Epidermal melanocyte (primary cell): ENCODE measurements at regions not wholly inside any gene's neighbourhood (a gene's known extent, or its start where the extent isn't known, plus 50 kb on each side); places are given as distances from the start of the nearest gene placed in this dataset.

Source experiments
- DNase-seq: peaks from one replicate; pipeline ENCODE4 v3.0.0; 2011; ENCODE audit warnings: low spot score; ENCODE audit not compliant: insufficient read length

GRCh38 chr2:56705713-56706112, 521.9 kb downstream of the CCDC85A start:
- DNase-seq, result no peak

GRCh38 chr2:56707218-56707617, 523.4 kb downstream of the CCDC85A start:
- no peak for DNase-seq

- DNase-seq, result no peak
Measured at GRCh38 chr2:56707650-56708049, 523.9 kb downstream of the CCDC85A start.

GRCh38 chr2:56709181-56709580, 525.4 kb downstream of the CCDC85A start:
- DNase-seq, result no peak

- DNase-seq, result no peak
Measured at GRCh38 chr2:56713161-56713676, 529.4 kb downstream of the CCDC85A start.

- no peak for DNase-seq
Measured at GRCh38 chr2:56713978-56714377, 530.2 kb downstream of the CCDC85A start.

- no peak for DNase-seq
Measured at GRCh38 chr2:56714400-56714799, 530.6 kb downstream of the CCDC85A start.

GRCh38 chr2:56715683-56716082, 531.9 kb downstream of the CCDC85A start:
- DNase-seq, result no peak

GRCh38 chr2:56718413-56718812, 534.6 kb downstream of the CCDC85A start:
- no peak for DNase-seq

- DNase-seq, result no peak
Measured at GRCh38 chr2:56729212-56729611, 545.4 kb downstream of the CCDC85A start.

- DNase-seq, result no peak
Measured at GRCh38 chr2:56732946-56733345, 549.2 kb downstream of the CCDC85A start.

GRCh38 chr2:56739413-56739812, 555.6 kb downstream of the CCDC85A start:
- no peak for DNase-seq

GRCh38 chr2:56741601-56742102, 557.9 kb downstream of the CCDC85A start:
- peak; percentile 73 for DNase-seq

GRCh38 chr2:56743807-56744206, 560.0 kb downstream of the CCDC85A start:
- no peak for DNase-seq

GRCh38 chr2:56749152-56749752, 565.5 kb downstream of the CCDC85A start:
- DNase-seq, result no peak

- DNase-seq, result no peak
Measured at GRCh38 chr2:56753182-56753581, 569.4 kb downstream of the CCDC85A start.

GRCh38 chr2:56754066-56754615, 570.4 kb downstream of the CCDC85A start:
- DNase-seq, result no peak

- no peak for DNase-seq
Measured at GRCh38 chr2:56754627-56755026, 570.8 kb downstream of the CCDC85A start.

- DNase-seq, result no peak
Measured at GRCh38 chr2:56757884-56758545, 574.2 kb downstream of the CCDC85A start.

- no peak for DNase-seq
Measured at GRCh38 chr2:56763683-56764082, 579.9 kb downstream of the CCDC85A start.

- no peak for DNase-seq
Measured at GRCh38 chr2:56768973-56769372, 585.2 kb downstream of the CCDC85A start.

- DNase-seq, result no peak
Measured at GRCh38 chr2:56770490-56770889, 586.7 kb downstream of the CCDC85A start.

- DNase-seq, result no peak
Measured at GRCh38 chr2:56784046-56784445, 600.3 kb downstream of the CCDC85A start.
